Activated B cell treated with CpG ODN at 0.5 μM for 24 hours (primary cell): ENCODE measurements at regions not wholly inside any gene's neighbourhood (a gene's known extent, or its start where the extent isn't known, plus 50 kb on each side); places are given as distances from the start of the nearest gene placed in this dataset.

Experiments
- ATAC-seq: fragments of 200-7000 bp; cut with Tn5 transposase; one replicate; pipeline ENCODE4 v1.10.0; 2021; ENCODE audit warnings: low read depth, mild to moderate bottlenecking, moderate library complexity
- CTCF ChIA-PET: fragments of 350-600 bp; sonication (Branson Sonifier 250); formaldehyde crosslinking; loops from one replicate; lab custom pipeline; 2021; ENCODE audit warnings: antibody characterized with exemption; lab: Charles Lee
- POLR2A ChIA-PET: fragments of 350-600 bp; sonication (Branson Sonifier 250); formaldehyde crosslinking; loops from one replicate; lab custom pipeline; 2021; ENCODE audit warnings: antibody characterized with exemption; lab: Charles Lee
- DNase-seq: peaks from one replicate; pipeline ENCODE4 v3.0.0; 2022
- H3K27ac Mint-ChIP-seq: one replicate; pipeline ENCODE4 v1.8.0; 2020; ENCODE audit warnings: mixed read lengths
- H3K27me3 Mint-ChIP-seq: one replicate; pipeline ENCODE4 v1.8.0; 2021; ENCODE audit warnings: mixed read lengths
- H3K36me3 Mint-ChIP-seq: one replicate; pipeline ENCODE4 v1.8.0; 2021; ENCODE audit warnings: low read depth, mixed read lengths
- H3K4me1 Mint-ChIP-seq: one replicate; pipeline ENCODE4 v1.8.0; 2021; ENCODE audit warnings: mixed read lengths
- H3K4me3 Mint-ChIP-seq: one replicate; pipeline ENCODE4 v1.8.0; 2020; ENCODE audit warnings: mild to moderate bottlenecking, mixed read lengths
- H3K9me3 Mint-ChIP-seq: one replicate; pipeline ENCODE4 v1.8.0; 2020; ENCODE audit warnings: mixed read lengths
- intact Hi-C: fragments of 100-400 bp; cut with micrococcal nuclease; formaldehyde crosslinking; loops from one replicate; pipeline ENCODE4 v1.15.1; 2024
- TF ChIP-seq, protein P1 (sequence below): fragments of 200-600 bp; IDR thresholded peaks from one replicate; pipeline ENCODE4 v1.8.0; 2022; ENCODE audit warnings: antibody characterized with exemption, mild to moderate bottlenecking

DNA sequence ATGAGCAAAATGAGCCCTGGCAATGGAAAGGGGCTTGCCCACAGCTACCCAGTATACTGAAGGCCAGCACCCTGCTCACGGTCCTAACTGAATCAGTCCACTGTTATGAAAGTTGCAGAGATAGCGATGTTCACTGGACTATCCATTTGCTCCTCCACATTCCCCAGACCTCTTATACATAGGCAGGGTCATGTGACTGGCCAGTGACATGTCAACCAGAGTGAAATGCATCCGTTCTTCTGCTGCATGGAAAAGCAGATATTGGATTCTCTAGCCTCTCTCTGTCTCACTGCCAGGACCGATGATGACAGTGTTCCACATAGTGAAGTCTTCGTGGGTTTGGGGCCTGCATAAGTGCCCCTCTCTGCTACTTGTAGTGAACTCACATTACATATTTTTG is 503.4 kb downstream of the RPS24 start:
- peaks cover 10% of the 10 kb centered on the region for H3K27me3 Mint-ChIP-seq
- peaks cover 5% of the 10 kb centered on the region for H3K9me3 Mint-ChIP-seq
- H3K4me1 Mint-ChIP-seq: no peaks in the 10 kb centered on the region
- DNase-seq: no peak
- no peaks in the 10 kb centered on the region for H3K36me3 Mint-ChIP-seq
- no peak overlapping the region for H3K27ac Mint-ChIP-seq
- CTCF ChIA-PET: no interaction called here
- POLR2A ChIA-PET: no interaction called here
- no peak for ATAC-seq
- intact Hi-C loops: no loop called here
- H3K4me3 Mint-ChIP-seq: no peak overlapping the region
- TF ChIP-seq, protein P1, sequence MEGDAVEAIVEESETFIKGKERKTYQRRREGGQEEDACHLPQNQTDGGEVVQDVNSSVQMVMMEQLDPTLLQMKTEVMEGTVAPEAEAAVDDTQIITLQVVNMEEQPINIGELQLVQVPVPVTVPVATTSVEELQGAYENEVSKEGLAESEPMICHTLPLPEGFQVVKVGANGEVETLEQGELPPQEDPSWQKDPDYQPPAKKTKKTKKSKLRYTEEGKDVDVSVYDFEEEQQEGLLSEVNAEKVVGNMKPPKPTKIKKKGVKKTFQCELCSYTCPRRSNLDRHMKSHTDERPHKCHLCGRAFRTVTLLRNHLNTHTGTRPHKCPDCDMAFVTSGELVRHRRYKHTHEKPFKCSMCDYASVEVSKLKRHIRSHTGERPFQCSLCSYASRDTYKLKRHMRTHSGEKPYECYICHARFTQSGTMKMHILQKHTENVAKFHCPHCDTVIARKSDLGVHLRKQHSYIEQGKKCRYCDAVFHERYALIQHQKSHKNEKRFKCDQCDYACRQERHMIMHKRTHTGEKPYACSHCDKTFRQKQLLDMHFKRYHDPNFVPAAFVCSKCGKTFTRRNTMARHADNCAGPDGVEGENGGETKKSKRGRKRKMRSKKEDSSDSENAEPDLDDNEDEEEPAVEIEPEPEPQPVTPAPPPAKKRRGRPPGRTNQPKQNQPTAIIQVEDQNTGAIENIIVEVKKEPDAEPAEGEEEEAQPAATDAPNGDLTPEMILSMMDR: no peak

DNA sequence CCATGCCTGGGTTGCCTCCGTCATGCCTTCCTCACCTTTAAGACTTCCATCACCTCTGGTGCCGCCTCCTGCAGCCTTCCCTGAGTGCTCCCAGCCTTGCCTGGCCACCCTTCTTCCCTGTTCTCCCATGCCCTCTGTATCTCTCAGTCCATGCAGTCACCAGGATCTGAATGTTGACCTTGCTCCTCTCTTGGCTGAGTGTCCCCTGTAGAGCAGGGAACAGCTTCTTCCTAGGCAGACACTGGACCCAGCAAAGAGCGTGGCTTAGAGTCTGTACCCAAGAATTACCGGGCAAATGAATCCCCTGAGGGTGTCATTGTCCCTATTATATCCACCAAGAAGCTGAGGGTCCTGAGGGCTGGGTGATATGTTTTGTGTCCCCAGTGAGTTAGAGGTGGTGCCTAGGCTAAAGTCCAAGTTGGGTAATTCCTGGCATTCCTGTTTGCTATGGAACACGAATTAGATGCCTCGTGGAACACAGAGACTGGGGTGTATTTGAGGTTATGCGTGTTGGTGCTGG is 505.6 kb downstream of the RPS24 start:
- POLR2A ChIA-PET: no interaction called here
- H3K27ac Mint-ChIP-seq: no peak overlapping the region
- TF ChIP-seq, protein P1: no peak
- peaks cover 5% of the 10 kb centered on the region for H3K9me3 Mint-ChIP-seq
- intact Hi-C loops: no loop called here
- H3K27me3 Mint-ChIP-seq: peaks cover 8% of the 10 kb centered on the region
- H3K36me3 Mint-ChIP-seq: no peaks in the 10 kb centered on the region
- no peaks in the 10 kb centered on the region for H3K4me1 Mint-ChIP-seq
- CTCF ChIA-PET: no interaction called here
- H3K4me3 Mint-ChIP-seq: no peak overlapping the region
- ATAC-seq (no peak), DNase-seq (no peak)

DNA sequence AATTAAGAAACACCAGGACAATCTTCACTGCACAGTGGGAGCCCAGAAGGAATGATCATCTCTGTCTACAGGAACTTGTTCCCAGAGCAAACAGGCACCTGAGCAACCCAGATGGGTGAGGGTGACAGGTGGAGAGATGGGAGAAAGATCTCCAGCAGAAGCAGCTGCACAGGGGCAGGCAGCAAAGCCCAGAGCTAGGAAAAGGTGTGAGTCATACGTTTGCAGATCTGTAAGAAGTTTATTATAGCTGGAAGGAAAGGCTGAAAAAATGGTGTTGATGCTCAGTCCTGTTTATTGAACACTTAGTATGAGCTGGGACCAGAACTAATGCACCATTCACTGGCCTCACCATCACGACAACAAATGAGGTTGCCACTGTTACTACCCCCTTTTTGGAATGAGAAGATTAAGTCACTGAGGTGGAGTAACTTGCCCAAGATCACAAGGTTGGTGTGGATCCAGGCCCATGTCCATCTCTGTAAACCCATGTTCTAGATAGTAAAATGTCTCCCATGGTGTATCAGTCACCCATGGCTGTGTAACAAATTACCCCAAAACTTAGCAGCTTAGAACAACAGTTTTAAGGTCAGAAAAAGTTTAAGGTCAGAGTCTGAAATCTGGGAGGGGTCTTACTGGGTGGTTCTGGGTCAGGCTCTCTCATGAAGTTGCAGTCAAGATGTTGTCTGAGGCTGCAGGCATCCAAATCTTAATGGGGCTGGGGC is 506.9 kb downstream of the RPS24 start:
- H3K9me3 Mint-ChIP-seq: peaks cover 5% of the 10 kb centered on the region
- DNase-seq: no peak
- ATAC-seq: no peak
- intact Hi-C loops: no loop called here
- TF ChIP-seq, protein P1: no peak
- CTCF ChIA-PET: no interaction called here
- H3K27ac Mint-ChIP-seq: no peak overlapping the region
- POLR2A ChIA-PET: no interaction called here
- H3K36me3 Mint-ChIP-seq: no peaks in the 10 kb centered on the region
- H3K27me3 Mint-ChIP-seq: peaks cover 8% of the 10 kb centered on the region
- H3K4me3 Mint-ChIP-seq: no peak overlapping the region
- no peaks in the 10 kb centered on the region for H3K4me1 Mint-ChIP-seq

DNA sequence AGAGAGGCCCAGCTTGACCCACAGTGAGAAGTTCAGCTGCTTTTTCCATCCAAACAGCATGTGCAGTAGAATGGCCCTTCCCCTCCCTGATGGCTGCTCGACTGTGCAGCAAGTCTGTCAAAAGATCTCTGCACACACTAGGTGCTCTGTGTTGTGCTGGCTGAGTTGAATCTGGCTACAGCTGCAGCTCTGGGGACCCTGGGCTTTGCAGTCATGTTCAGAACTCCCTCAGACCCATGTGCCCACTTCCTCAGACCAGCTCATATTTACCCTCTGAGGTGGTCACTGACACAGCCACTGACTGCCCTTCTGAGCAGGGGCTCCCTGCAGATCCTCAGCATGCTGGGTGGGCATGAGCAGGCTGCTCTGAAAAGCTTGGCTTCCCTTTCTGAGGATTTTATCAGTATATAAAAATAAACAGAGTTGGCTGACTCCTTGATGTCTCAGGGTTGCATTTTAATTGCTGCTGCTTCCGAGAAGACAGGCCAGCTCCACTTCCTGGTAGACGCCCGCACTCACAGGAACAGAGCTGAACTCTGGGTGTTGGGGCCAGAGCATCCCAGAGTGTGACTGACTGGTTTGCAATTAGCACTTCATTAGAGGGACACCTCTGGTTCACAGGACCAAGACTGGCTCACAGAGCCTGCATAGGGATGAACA is 507.9 kb downstream of the RPS24 start:
- POLR2A ChIA-PET: no interaction called here
- no peaks in the 10 kb centered on the region for H3K36me3 Mint-ChIP-seq
- ATAC-seq: no peak
- CTCF ChIA-PET: no interaction called here
- H3K4me1 Mint-ChIP-seq: no peaks in the 10 kb centered on the region
- TF ChIP-seq, protein P1: no peak
- no peak overlapping the region for H3K27ac Mint-ChIP-seq
- no peak overlapping the region for H3K4me3 Mint-ChIP-seq
- intact Hi-C loops: no loop called here
- H3K9me3 Mint-ChIP-seq: peaks cover 5% of the 10 kb centered on the region
- no peak for DNase-seq
- H3K27me3 Mint-ChIP-seq: peaks cover 8% of the 10 kb centered on the region

DNA sequence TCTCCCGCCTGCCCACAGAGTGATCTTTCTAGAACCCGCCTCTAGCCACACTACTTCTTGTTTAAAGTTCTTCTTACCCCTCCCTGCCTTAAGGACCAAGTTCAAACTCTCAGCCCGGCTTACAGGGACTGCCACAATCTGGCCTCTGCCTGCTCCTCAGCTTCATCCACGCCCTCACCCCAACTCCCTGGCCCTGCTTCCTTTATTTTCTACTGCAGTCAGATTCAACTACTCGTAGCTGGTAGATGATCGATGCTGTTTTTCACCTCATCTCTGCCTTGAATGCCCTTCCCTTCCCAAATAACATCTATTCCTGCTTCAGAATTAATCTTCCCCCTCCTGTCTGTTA is 508.5 kb downstream of the RPS24 start:
- Mint-ChIP-seq H3K9me3 (peaks cover 5% of the 10 kb centered on the region), H3K4me1 (no peaks in the 10 kb centered on the region), H3K27me3 (peaks cover 8% of the 10 kb centered on the region), H3K36me3 (no peaks in the 10 kb centered on the region), H3K4me3 (no peak overlapping the region), H3K27ac (no peak overlapping the region)
- no peak for DNase-seq
- CTCF ChIA-PET: no interaction called here
- ATAC-seq: no peak
- intact Hi-C loops: no loop called here
- TF ChIP-seq, protein P1: no peak
- POLR2A ChIA-PET: no interaction called here
